ENCODE measurements at regions not wholly inside any gene's neighbourhood (a gene's known extent, or its start where the extent isn't known, plus 50 kb on each side); places are given as distances from the start of the nearest gene placed in this dataset.
A peak's percentile ranks its signal among the peaks of the same experiment; 100 is the strongest.

- H3K9ac ChIP-seq (ENCODE audit: low read length) = no peak overlapping the region
- WGBS = 83% methylated on average over 7 of the region's 7 CpGs
- no peak overlapping the region for H3K27ac ChIP-seq (ENCODE audit: low read length, poor library complexity, severe bottlenecking)
- no peak overlapping the region for H2BK5ac ChIP-seq (ENCODE audit: low read depth, low read length, poor library complexity, severe bottlenecking)
- H2BK120ac ChIP-seq (ENCODE audit: low read depth, low read length) = no peak overlapping the region
- H4K91ac ChIP-seq (ENCODE audit: low read length) = no peak overlapping the region
- H2BK15ac ChIP-seq (ENCODE audit: low read depth, poor library complexity, severe bottlenecking) = peak overlapping the region; percentile 65
- no peaks in the 10 kb centered on the region for H3K79me1 ChIP-seq (replicated peaks; ENCODE audit: low read length, poor library complexity, severe bottlenecking)
- H3K18ac ChIP-seq (ENCODE audit: low read depth in 1 of 2, low read length in 2 of 2) = peak overlapping the region in 1 of 2 experiments; percentile 28
- DNase-seq = no peak
- H3K4me1 ChIP-seq (ENCODE audit: control insufficient read depth, insufficient read depth, low read depth, low read length) = peaks cover 14% of the 10 kb centered on the region
- no peak overlapping the region for H2AK5ac ChIP-seq (ENCODE audit: low read length, severe bottlenecking)
- no peaks in the 10 kb centered on the region for H3K36me3 ChIP-seq (ENCODE audit: control insufficient read depth in 1 of 2, insufficient read depth in 2 of 2, low read depth in 1 of 2, low read length in 2 of 2)
- no peak overlapping the region for H3K23ac ChIP-seq (ENCODE audit: low read length in 2 of 2)
- H2BK12ac ChIP-seq (ENCODE audit: low read length in 2 of 2) = peak overlapping the region in 1 of 2 experiments; percentile 45
- no peak overlapping the region for H2AFZ ChIP-seq (ENCODE audit: low read depth, low read length)
- H3K27me3 ChIP-seq (ENCODE audit: control insufficient read depth in 1 of 2, insufficient read depth in 1 of 2, low read length in 2 of 2) = peaks cover 0 to 18% of the 10 kb centered on the region in 2 experiments
- H3K9me3 ChIP-seq (ENCODE audit: control insufficient read depth, low read length) = peaks cover 2% of the 10 kb centered on the region
- H3K4me2 ChIP-seq (ENCODE audit: low read length, poor library complexity, severe bottlenecking) = no peak overlapping the region
- H3K4ac ChIP-seq (ENCODE audit: low read depth in 1 of 2, low read length in 2 of 2) = no peak overlapping the region
- no peak overlapping the region for H3K14ac ChIP-seq (ENCODE audit: low read length in 2 of 2)
- H3K4me3 ChIP-seq (ENCODE audit: insufficient read depth in 1 of 2, low read depth in 1 of 2, low read length in 2 of 2) = no peak overlapping the region
- H4K8ac ChIP-seq (ENCODE audit: low read length) = peak overlapping the region; percentile 56
These were observed 86.6 kb upstream of the LINC01488 start for GRCh38 chr11:69394869-69395246.

DNA sequence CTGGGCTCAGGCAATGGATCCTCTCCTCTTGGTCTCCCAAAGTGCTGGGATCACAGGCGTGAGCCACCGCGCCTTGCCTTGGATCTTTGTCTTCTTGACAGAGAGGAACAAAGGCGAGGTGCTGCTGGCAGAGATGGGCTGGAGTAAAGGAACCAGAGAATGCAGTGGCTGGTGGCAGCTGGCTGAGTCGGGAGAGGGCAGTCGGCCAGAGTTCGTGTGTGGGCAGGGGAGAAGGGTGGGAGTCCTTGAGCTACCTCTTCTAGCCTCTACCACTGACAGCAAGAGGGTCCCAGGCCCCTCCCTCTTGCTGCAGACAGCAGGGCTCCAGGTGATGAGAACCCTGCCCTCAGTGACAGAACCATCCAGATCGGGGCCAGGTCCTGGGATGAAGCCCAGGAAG, 86.2 kb upstream of the LINC01488 start:
- H3K4me3 ChIP-seq (ENCODE audit: insufficient read depth in 1 of 2, low read depth in 1 of 2, low read length in 2 of 2) = no peak overlapping the region
- H3K4me2 ChIP-seq (ENCODE audit: low read length, poor library complexity, severe bottlenecking) = no peak overlapping the region
- H3K4ac ChIP-seq (ENCODE audit: low read depth in 1 of 2, low read length in 2 of 2) = peak overlapping the region in 1 of 2 experiments; percentile 9
- H4K8ac ChIP-seq (ENCODE audit: low read length) = no peak overlapping the region
- H3K14ac ChIP-seq (ENCODE audit: low read length in 2 of 2) = no peak overlapping the region
- peak overlapping the region; percentile 73 for H2BK15ac ChIP-seq (ENCODE audit: low read depth, poor library complexity, severe bottlenecking)
- no peak overlapping the region for H2BK120ac ChIP-seq (ENCODE audit: low read depth, low read length)
- no peak overlapping the region for H3K9ac ChIP-seq (ENCODE audit: low read length)
- H3K18ac ChIP-seq (ENCODE audit: low read depth in 1 of 2, low read length in 2 of 2) = no peak overlapping the region
- no peak overlapping the region for H3K27ac ChIP-seq (ENCODE audit: low read length, poor library complexity, severe bottlenecking)
- peaks cover 4% of the 10 kb centered on the region for H3K9me3 ChIP-seq (ENCODE audit: control insufficient read depth, low read length)
- no peak overlapping the region for H3K23ac ChIP-seq (ENCODE audit: low read length in 2 of 2)
- H3K4me1 ChIP-seq (ENCODE audit: control insufficient read depth, insufficient read depth, low read depth, low read length) = peaks cover 14% of the 10 kb centered on the region
- H4K91ac ChIP-seq (ENCODE audit: low read length) = no peak overlapping the region
- H2BK5ac ChIP-seq (ENCODE audit: low read depth, low read length, poor library complexity, severe bottlenecking) = no peak overlapping the region
- WGBS = 92% methylated on average over 8 of the region's 8 CpGs
- H2BK12ac ChIP-seq (ENCODE audit: low read length in 2 of 2) = peak overlapping the region in 1 of 2 experiments; percentile 51
- no peaks in the 10 kb centered on the region for H3K36me3 ChIP-seq (ENCODE audit: control insufficient read depth in 1 of 2, insufficient read depth in 2 of 2, low read depth in 1 of 2, low read length in 2 of 2)
- peaks cover 0 to 18% of the 10 kb centered on the region in 2 experiments for H3K27me3 ChIP-seq (ENCODE audit: control insufficient read depth in 1 of 2, insufficient read depth in 1 of 2, low read length in 2 of 2)
- no peak overlapping the region for H2AK5ac ChIP-seq (ENCODE audit: low read length, severe bottlenecking)
- no peak overlapping the region for H2AFZ ChIP-seq (ENCODE audit: low read depth, low read length)
- H3K79me1 ChIP-seq (replicated peaks; ENCODE audit: low read length, poor library complexity, severe bottlenecking) = no peaks in the 10 kb centered on the region
- DNase-seq = no peak

DNA sequence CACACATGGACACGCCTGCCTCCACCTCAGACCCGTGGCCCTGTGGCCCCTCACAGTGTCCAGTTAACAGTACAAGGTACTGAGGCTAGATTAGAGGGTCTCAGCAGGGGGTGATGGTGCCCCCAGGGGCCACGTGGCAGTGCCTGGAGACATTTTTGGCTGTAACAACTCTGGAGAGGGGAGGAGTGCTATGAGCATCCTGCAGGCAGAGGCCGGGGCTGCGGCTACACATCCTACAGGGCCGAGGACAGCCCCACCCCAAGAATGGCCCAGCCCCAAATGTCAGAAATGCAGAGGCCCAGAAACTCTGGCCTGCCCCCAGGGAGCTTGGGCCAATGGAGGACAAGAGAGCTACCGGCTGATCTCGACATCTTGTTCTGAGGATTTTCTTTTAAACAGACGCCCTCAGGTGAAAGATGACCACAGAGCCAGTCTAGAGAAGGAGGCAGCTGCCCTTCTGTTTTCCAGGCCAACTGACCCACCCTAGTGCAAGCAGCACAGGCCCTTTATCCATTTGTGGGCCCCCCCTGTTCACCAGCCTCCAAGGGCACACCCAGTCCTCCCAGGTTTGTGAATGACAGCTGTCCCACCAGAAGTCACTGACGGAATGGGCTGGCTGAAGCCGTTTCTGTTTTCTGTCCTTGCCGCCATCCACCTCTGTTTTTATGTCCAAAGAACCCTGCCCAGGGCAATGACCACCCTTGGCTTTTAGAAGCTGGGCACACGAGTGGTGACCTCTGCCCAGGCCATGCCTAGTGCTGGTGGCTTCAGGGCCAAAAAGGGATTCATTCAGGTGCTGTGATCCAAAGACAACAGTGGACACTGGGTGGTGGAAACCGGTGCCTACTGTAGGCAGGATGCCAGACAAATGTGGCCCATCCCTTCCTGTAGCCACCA, 85.2 kb upstream of the LINC01488 start:
- no peak overlapping the region for H2BK120ac ChIP-seq (ENCODE audit: low read depth, low read length)

DNA sequence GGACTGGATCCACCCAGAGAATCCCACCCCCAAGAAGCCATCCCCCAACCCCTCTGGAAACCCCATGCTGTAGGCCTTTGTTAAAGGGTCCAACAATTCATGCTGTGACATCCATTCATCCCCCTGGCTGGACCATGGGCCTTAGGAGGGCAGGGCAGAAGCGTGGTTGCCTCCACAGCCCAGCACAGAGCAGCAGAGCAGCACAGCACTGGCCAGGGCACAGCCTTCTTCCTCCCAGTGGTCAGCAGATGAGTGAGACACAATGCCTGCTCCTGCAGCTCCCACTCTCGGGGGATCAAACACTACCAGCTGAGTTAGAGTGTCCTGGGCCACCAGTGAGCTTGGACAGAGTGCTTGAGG, 84.5 kb upstream of the LINC01488 start:
- Histone ChIP-seq H3K36me3 (ENCODE audit: control insufficient read depth in 1 of 2, insufficient read depth in 2 of 2, low read depth in 1 of 2, low read length in 2 of 2) (no peaks in the 10 kb centered on the region), H3K4ac (ENCODE audit: low read depth in 1 of 2, low read length in 2 of 2) (no peak overlapping the region), H3K4me3 (ENCODE audit: insufficient read depth in 1 of 2, low read depth in 1 of 2, low read length in 2 of 2) (no peak overlapping the region), H3K23ac (ENCODE audit: low read length in 2 of 2) (no peak overlapping the region), H2AK5ac (ENCODE audit: low read length, severe bottlenecking) (no peak overlapping the region), H3K27me3 (ENCODE audit: control insufficient read depth in 1 of 2, insufficient read depth in 1 of 2, low read length in 2 of 2) (peaks cover 0 to 12% of the 10 kb centered on the region in 2 experiments), H2BK12ac (ENCODE audit: low read length in 2 of 2) (no peak overlapping the region), H3K4me1 (ENCODE audit: control insufficient read depth, insufficient read depth, low read depth, low read length) (peaks cover 18% of the 10 kb centered on the region), H4K8ac (ENCODE audit: low read length) (no peak overlapping the region), H3K79me1 (replicated peaks; ENCODE audit: low read length, poor library complexity, severe bottlenecking) (no peaks in the 10 kb centered on the region), H2BK15ac (ENCODE audit: low read depth, poor library complexity, severe bottlenecking) (peak overlapping the region; percentile 55), H3K18ac (ENCODE audit: low read depth in 1 of 2, low read length in 2 of 2) (peak overlapping the region in 1 of 2 experiments; percentile 44), H3K14ac (ENCODE audit: low read length in 2 of 2) (no peak overlapping the region), H3K9ac (ENCODE audit: low read length) (no peak overlapping the region), H3K9me3 (ENCODE audit: control insufficient read depth, low read length) (peaks cover 5% of the 10 kb centered on the region), H2AFZ (ENCODE audit: low read depth, low read length) (no peak overlapping the region), H3K4me2 (ENCODE audit: low read length, poor library complexity, severe bottlenecking) (no peak overlapping the region), H2BK120ac (ENCODE audit: low read depth, low read length) (no peak overlapping the region), H4K91ac (ENCODE audit: low read length) (no peak overlapping the region), H3K27ac (ENCODE audit: low read length, poor library complexity, severe bottlenecking) (no peak overlapping the region), H2BK5ac (ENCODE audit: low read depth, low read length, poor library complexity, severe bottlenecking) (no peak overlapping the region)
- WGBS = 92% methylated on average over 2 of the region's 2 CpGs
- no peak for DNase-seq

More for the DNA sequence above, 85.2 kb upstream of the LINC01488 start:
- Histone ChIP-seq H3K9ac (ENCODE audit: low read length) (no peak overlapping the region), H3K14ac (ENCODE audit: low read length in 2 of 2) (no peak overlapping the region), H3K4me2 (ENCODE audit: low read length, poor library complexity, severe bottlenecking) (no peak overlapping the region), H4K8ac (ENCODE audit: low read length) (no peak overlapping the region), H3K36me3 (ENCODE audit: control insufficient read depth in 1 of 2, insufficient read depth in 2 of 2, low read depth in 1 of 2, low read length in 2 of 2) (no peaks in the 10 kb centered on the region), H2BK15ac (ENCODE audit: low read depth, poor library complexity, severe bottlenecking) (peak overlapping the region; percentile 27), H2BK12ac (ENCODE audit: low read length in 2 of 2) (peak overlapping the region; percentile 19 to 29), H3K23ac (ENCODE audit: low read length in 2 of 2) (no peak overlapping the region), H3K4me1 (ENCODE audit: control insufficient read depth, insufficient read depth, low read depth, low read length) (peaks cover 18% of the 10 kb centered on the region), H3K27ac (ENCODE audit: low read length, poor library complexity, severe bottlenecking) (no peak overlapping the region), H3K4me3 (ENCODE audit: insufficient read depth in 1 of 2, low read depth in 1 of 2, low read length in 2 of 2) (no peak overlapping the region), H3K4ac (ENCODE audit: low read depth in 1 of 2, low read length in 2 of 2) (no peak overlapping the region), H3K9me3 (ENCODE audit: control insufficient read depth, low read length) (peaks cover 5% of the 10 kb centered on the region), H3K18ac (ENCODE audit: low read depth in 1 of 2, low read length in 2 of 2) (peak overlapping the region in 1 of 2 experiments; percentile 28), H4K91ac (ENCODE audit: low read length) (no peak overlapping the region), H3K79me1 (replicated peaks; ENCODE audit: low read length, poor library complexity, severe bottlenecking) (no peaks in the 10 kb centered on the region), H2AFZ (ENCODE audit: low read depth, low read length) (no peak overlapping the region), H2AK5ac (ENCODE audit: low read length, severe bottlenecking) (no peak overlapping the region), H3K27me3 (ENCODE audit: control insufficient read depth in 1 of 2, insufficient read depth in 1 of 2, low read length in 2 of 2) (peaks cover 0 to 16% of the 10 kb centered on the region in 2 experiments), H2BK5ac (ENCODE audit: low read depth, low read length, poor library complexity, severe bottlenecking) (no peak overlapping the region)
- WGBS = 94% methylated on average over 14 of the region's 14 CpGs
- no peak for DNase-seq

All from mesenchymal stem cell (in vitro differentiated cells and primary cell).